Upper lobe of right lung (tissue), 1 donor: ENCODE measurements at regions not wholly inside any gene's neighbourhood (a gene's known extent, or its start where the extent isn't known, plus 50 kb on each side); places are given as distances from the start of the nearest gene placed in this dataset.

Source experiments
- ATAC-seq: fragments of 200-7000 bp; cut with Tn5 transposase; one replicate; pipeline ENCODE4 v1.9.1; 2020; ENCODE audit warnings: mild to moderate bottlenecking, moderate library complexity
- DNase-seq: peaks from one replicate; pipeline ENCODE4 v3.0.0-alpha.2; 2020
- H3K27ac ChIP-seq: fragments of 200-600 bp; one replicate; pipeline ENCODE4 v1.8.0; 2022
- H3K27me3 ChIP-seq: fragments of 200-600 bp; one replicate; pipeline ENCODE4 v1.8.0; 2022; ENCODE audit warnings: mild to moderate bottlenecking
- H3K36me3 ChIP-seq: fragments of 200-600 bp; one replicate; pipeline ENCODE4 v1.8.0; 2022
- H3K4me1 ChIP-seq: fragments of 200-600 bp; one replicate; pipeline ENCODE4 v1.8.0; 2022
- H3K4me3 ChIP-seq: fragments of 200-600 bp; one replicate; pipeline ENCODE4 v1.8.0; 2022; ENCODE audit warnings: mild to moderate bottlenecking
- H3K9me3 ChIP-seq: fragments of 200-600 bp; one replicate; pipeline ENCODE4 v1.8.0; 2022
- CTCF ChIP-seq: fragments of 200-600 bp; IDR thresholded peaks from one replicate; pipeline ENCODE4 v1.8.0; 2022; ENCODE audit warnings: antibody characterized with exemption
- intact Hi-C: fragments of 100-400 bp; cut with DNase I; formaldehyde crosslinking; loops from one replicate; pipeline ENCODE4 v1.11.0; 2022
- donor health status: DM: no; HTN: yes; CAD: no; lungs with severe emphysema.

GRCh38 chr4:144450526-144450925 lies 195.4 kb upstream of the HHIP start:
- H3K4me1 ChIP-seq = no peaks in the 10 kb centered on the region
- ATAC-seq = no peak

GRCh38 chr4:144451766-144452450 lies 194.0 kb upstream of the HHIP start:
- no peak overlapping the region for H3K4me3 ChIP-seq
- intact Hi-C loops = no loop called here
- DNase-seq = no peak
- no peaks in the 10 kb centered on the region for H3K9me3 ChIP-seq
- no peaks in the 10 kb centered on the region for H3K4me1 ChIP-seq
- no peak for TF ChIP-seq CTCF
- H3K27ac ChIP-seq = no peak overlapping the region
- H3K36me3 ChIP-seq = no peaks in the 10 kb centered on the region
- ATAC-seq = no peak
- no peaks in the 10 kb centered on the region for H3K27me3 ChIP-seq

More at GRCh38 chr4:144450526-144450925, 195.4 kb upstream of the HHIP start:
- H3K27ac ChIP-seq = no peak overlapping the region
- no peak for TF ChIP-seq CTCF
- no peaks in the 10 kb centered on the region for H3K27me3 ChIP-seq
- no peaks in the 10 kb centered on the region for H3K9me3 ChIP-seq
- H3K36me3 ChIP-seq = no peaks in the 10 kb centered on the region
- H3K4me3 ChIP-seq = no peak overlapping the region
- no peak for DNase-seq
- intact Hi-C loops = no loop called here

- H3K4me1 ChIP-seq = no peaks in the 10 kb centered on the region
- no peak for DNase-seq
- intact Hi-C loops = no loop called here
- ATAC-seq = no peak
- H3K27me3 ChIP-seq = no peaks in the 10 kb centered on the region
- no peaks in the 10 kb centered on the region for H3K36me3 ChIP-seq
- TF ChIP-seq CTCF = no peak
- H3K4me3 ChIP-seq = no peak overlapping the region
- no peaks in the 10 kb centered on the region for H3K9me3 ChIP-seq
- H3K27ac ChIP-seq = no peak overlapping the region
Measured at GRCh38 chr4:144456196-144456595, 189.8 kb upstream of the HHIP start.

GRCh38 chr4:144461906-144462305 lies 184.1 kb upstream of the HHIP start:
- ATAC-seq (no peak), DNase-seq (no peak)
- intact Hi-C loops = no loop called here
- no peak for TF ChIP-seq CTCF
- Histone ChIP-seq H3K9me3 (no peaks in the 10 kb centered on the region), H3K4me3 (no peak overlapping the region), H3K36me3 (no peaks in the 10 kb centered on the region), H3K27ac (no peak overlapping the region), H3K4me1 (no peaks in the 10 kb centered on the region), H3K27me3 (no peaks in the 10 kb centered on the region)

- H3K36me3 ChIP-seq = no peaks in the 10 kb centered on the region
- DNase-seq (no peak), ATAC-seq (no peak)
- no peak overlapping the region for H3K4me3 ChIP-seq
- TF ChIP-seq CTCF = no peak
- H3K27me3 ChIP-seq = no peaks in the 10 kb centered on the region
- intact Hi-C loops = no loop called here
- H3K9me3 ChIP-seq = no peaks in the 10 kb centered on the region
- no peaks in the 10 kb centered on the region for H3K4me1 ChIP-seq
- no peak overlapping the region for H3K27ac ChIP-seq
Measured at GRCh38 chr4:144463236-144463635, 182.7 kb upstream of the HHIP start.

GRCh38 chr4:144463896-144464295 lies 182.1 kb upstream of the HHIP start:
- Histone ChIP-seq H3K4me3 (no peak overlapping the region), H3K4me1 (no peaks in the 10 kb centered on the region), H3K9me3 (no peaks in the 10 kb centered on the region), H3K36me3 (no peaks in the 10 kb centered on the region), H3K27ac (no peak overlapping the region), H3K27me3 (no peaks in the 10 kb centered on the region)
- TF ChIP-seq CTCF = no peak
- ATAC-seq = no peak
- intact Hi-C loops = no loop called here
- DNase-seq = no peak
